ENCODE measurements at regions not wholly inside any gene's neighbourhood (a gene's known extent, or its start where the extent isn't known, plus 50 kb on each side); places are given as distances from the start of the nearest gene placed in this dataset.

DNA sequence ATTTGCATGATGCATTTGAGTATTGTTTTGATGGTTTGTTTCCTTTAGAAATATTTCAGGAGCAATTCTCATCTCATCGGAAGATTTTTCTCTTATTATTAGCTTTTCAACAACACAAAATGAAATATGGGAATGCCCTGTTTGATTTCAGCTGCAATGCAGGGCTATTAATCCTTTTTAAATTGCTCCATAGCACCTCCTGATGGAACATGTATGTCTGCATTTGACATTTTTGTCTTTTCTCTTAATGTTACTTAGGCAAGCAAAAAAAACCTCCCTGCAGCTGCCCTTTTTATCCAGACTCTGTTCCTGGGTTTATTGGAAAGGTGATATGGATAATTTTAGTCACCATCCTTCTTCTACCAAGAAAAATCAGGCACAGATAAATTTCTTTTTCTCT, 895.8 kb downstream of the RPS29 start:
- intact Hi-C loops (cut with DNase I) = no loop called here
- Histone ChIP-seq H3K4me1 (ENCODE audit: insufficient read depth) (no peaks in the 10 kb centered on the region), H3K27ac (no peak overlapping the region), H3K27me3 (no peaks in the 10 kb centered on the region), H3K9me3 (no peaks in the 10 kb centered on the region), H3K36me3 (no peaks in the 10 kb centered on the region), H3K4me3 (no peak overlapping the region)
- 33 to 50% (median 39%) methylated on average over 1 of the region's 1 CpG for WGBS, 3 donors
- no peak for DNase-seq
- TF ChIP-seq EP300 (IDR thresholded peaks at IDR 0.05) (no peak), POLR2A (IDR thresholded peaks at IDR 0.05) (no peak), CTCF (IDR thresholded peaks at IDR 0.05) (no peak)

GRCh38 chr14:48686650-48687049, 899.5 kb downstream of the RPS29 start:
- Histone ChIP-seq H3K36me3 (no peaks in the 10 kb centered on the region), H3K4me3 (no peak overlapping the region), H3K27ac (no peak overlapping the region), H3K27me3 (no peaks in the 10 kb centered on the region), H3K9me3 (no peaks in the 10 kb centered on the region), H3K4me1 (ENCODE audit: insufficient read depth) (no peaks in the 10 kb centered on the region)
- no peak for DNase-seq
- TF ChIP-seq EP300 (IDR thresholded peaks at IDR 0.05) = no peak
- TF ChIP-seq CTCF (IDR thresholded peaks at IDR 0.05) = no peak
- TF ChIP-seq POLR2A (IDR thresholded peaks at IDR 0.05) = no peak
- intact Hi-C loops (cut with DNase I) = no loop called here
- WGBS, 3 donors = 95 to 97% (median 96%) methylated on average over 3 of the region's 3 CpGs

DNA sequence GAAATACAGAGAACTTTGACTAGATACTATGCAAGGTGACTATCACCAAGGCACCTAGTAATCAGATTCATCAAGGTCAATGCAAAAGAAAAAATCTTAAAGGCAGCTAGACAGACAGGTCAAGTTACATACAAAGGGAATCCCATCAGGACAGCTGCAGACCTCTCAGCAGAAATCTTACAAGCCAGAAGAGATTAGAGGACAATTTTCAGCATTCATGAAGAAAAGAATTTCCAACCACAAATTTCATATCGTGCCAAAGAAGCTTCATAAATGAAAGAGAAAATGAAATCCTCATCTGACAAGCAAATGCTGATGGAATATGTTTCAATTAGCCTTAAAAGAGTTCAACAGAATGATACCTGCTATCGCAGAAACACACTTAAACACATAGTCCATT, 913.7 kb downstream of the RPS29 start:
- Histone ChIP-seq H3K4me3 (no peak overlapping the region), H3K4me1 (ENCODE audit: insufficient read depth) (no peaks in the 10 kb centered on the region), H3K36me3 (no peaks in the 10 kb centered on the region), H3K27me3 (no peaks in the 10 kb centered on the region), H3K9me3 (no peaks in the 10 kb centered on the region), H3K27ac (no peak overlapping the region)
- intact Hi-C loops (cut with DNase I) = no loop called here
- WGBS, 3 donors = 66 to 80% (median 77%) methylated on average over 2 of the region's 2 CpGs
- DNase-seq = no peak
- TF ChIP-seq POLR2A (IDR thresholded peaks at IDR 0.05) (no peak), EP300 (IDR thresholded peaks at IDR 0.05) (no peak), CTCF (IDR thresholded peaks at IDR 0.05) (no peak)

- Histone ChIP-seq H3K4me1 (ENCODE audit: insufficient read depth) (no peaks in the 10 kb centered on the region), H3K9me3 (no peaks in the 10 kb centered on the region), H3K4me3 (no peak overlapping the region), H3K36me3 (no peaks in the 10 kb centered on the region), H3K27ac (no peak overlapping the region), H3K27me3 (no peaks in the 10 kb centered on the region)
- TF ChIP-seq EP300 (IDR thresholded peaks at IDR 0.05) (no peak), CTCF (IDR thresholded peaks at IDR 0.05) (no peak), POLR2A (IDR thresholded peaks at IDR 0.05) (no peak)
- DNase-seq = no peak
- 82 to 85% (median 84%) methylated on average over 4 of the region's 4 CpGs for WGBS, 3 donors
- intact Hi-C loops (cut with DNase I) = no loop called here
Measured at GRCh38 chr14:48670939-48671338, 915.2 kb downstream of the RPS29 start.

Measured in ovary (tissue), 7 donors.